ENCODE measurements at regions not wholly inside any gene's neighbourhood (a gene's known extent, or its start where the extent isn't known, plus 50 kb on each side); places are given as distances from the start of the nearest gene placed in this dataset.
"Not testable (repeated sequence)": the region's sequence is repeated elsewhere in the genome, so short reads cannot be mapped to it uniquely, and the experiment has no call there.

GRCh38 chr20:48024539-48024938, 239.3 kb upstream of the SULF2 start:
- TF ChIP-seq EZH2phosphoT487 (IDR thresholded peaks at IDR 0.05; ENCODE audit: borderline replicate concordance, low read length) (no peak), CTCF (IDR thresholded peaks at IDR 0.05; ENCODE audit: low read depth, low read length, poor library complexity, severe bottlenecking) (no peak)
- H3K4me3 ChIP-seq (ENCODE audit: low read length), result no peak overlapping the region
- H3K9me3 ChIP-seq (ENCODE audit: control insufficient read depth, insufficient read depth, low read length), result no peaks in the 10 kb centered on the region
- no peak overlapping the region for H3K4me2 ChIP-seq (ENCODE audit: low read length)
- H4K20me1 ChIP-seq (ENCODE audit: control insufficient read depth, insufficient read depth, low read depth, low read length), result no peaks in the 10 kb centered on the region
- H3K4me1 ChIP-seq (ENCODE audit: control insufficient read depth, low read length), result no peaks in the 10 kb centered on the region
- H3K9me2 ChIP-seq (replicated peaks; ENCODE audit: control insufficient read depth, low read length), result no peaks in the 10 kb centered on the region
- no peak overlapping the region for H3K27ac ChIP-seq (ENCODE audit: low read depth, low read length)
- H3F3A ChIP-seq (ENCODE audit: control insufficient read depth, insufficient read depth), result no peaks in the 10 kb centered on the region
- H3K79me2 ChIP-seq (ENCODE audit: control insufficient read depth, low read length), result no peaks in the 10 kb centered on the region
- no peaks in the 10 kb centered on the region for H3K36me3 ChIP-seq (ENCODE audit: control insufficient read depth, low read length)
- H3K27me3 ChIP-seq (ENCODE audit: control insufficient read depth, low read length), result peaks cover 7% of the 10 kb centered on the region; the same call in 1 of the 2 replicates

DNA sequence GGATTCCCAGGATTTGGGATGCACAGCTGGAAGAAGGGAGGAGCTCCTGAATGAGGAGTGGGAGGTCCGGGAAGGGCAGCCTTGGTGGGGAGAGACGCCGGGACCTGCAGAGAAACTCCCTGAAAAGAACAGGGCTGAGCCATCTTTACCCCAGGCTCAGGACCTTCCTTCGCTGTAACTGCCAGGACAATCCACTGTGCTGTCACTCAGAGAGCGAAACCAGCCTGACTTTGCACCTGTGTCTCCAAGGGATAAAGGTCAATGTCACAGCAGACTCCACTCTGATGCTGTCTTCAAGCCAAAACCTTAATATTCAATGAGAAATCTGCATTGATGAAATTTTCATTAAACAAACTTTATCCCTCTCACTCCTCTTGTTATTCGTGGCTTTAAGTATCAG, 235.4 kb upstream of the SULF2 start:
- H3K9me3 ChIP-seq (ENCODE audit: control insufficient read depth, insufficient read depth, low read length); H3K27me3 ChIP-seq (ENCODE audit: control insufficient read depth, low read length); H3K9me2 ChIP-seq (replicated peaks; ENCODE audit: control insufficient read depth, low read length); H3K36me3 ChIP-seq (ENCODE audit: control insufficient read depth, low read length); H3K4me3 ChIP-seq (ENCODE audit: low read length); H3K4me2 ChIP-seq (ENCODE audit: low read length); H3K27ac ChIP-seq (ENCODE audit: low read depth, low read length); H3K79me2 ChIP-seq (ENCODE audit: control insufficient read depth, low read length); H4K20me1 ChIP-seq (ENCODE audit: control insufficient read depth, insufficient read depth, low read depth, low read length); H3K4me1 ChIP-seq (ENCODE audit: control insufficient read depth, low read length); H3F3A ChIP-seq (ENCODE audit: control insufficient read depth, insufficient read depth): not testable (repeated sequence)

DNA sequence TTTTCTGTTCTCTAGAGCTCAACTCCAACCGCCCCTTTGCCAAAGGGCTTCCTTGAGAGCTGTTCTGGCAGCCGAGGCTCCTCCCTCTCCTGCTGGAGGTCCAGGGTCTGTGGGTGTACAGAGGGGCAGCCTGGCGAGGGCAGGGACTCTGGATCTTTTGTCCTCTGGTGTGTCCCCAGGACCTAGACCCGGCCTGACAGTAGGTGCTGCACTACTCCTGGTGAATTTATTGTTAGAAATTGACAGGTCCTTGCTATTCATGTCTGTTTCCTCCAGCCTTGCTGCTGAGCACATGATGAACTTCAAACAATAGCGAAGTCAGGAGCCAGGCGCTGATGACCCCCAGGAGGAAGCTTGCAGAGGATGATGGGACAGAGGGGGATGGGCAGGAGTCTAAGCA, 234.7 kb upstream of the SULF2 start:
- Histone ChIP-seq H3K27me3 (ENCODE audit: control insufficient read depth, low read length) (peaks cover 3% of the 10 kb centered on the region; the same call in 1 of the 2 replicates), H3F3A (ENCODE audit: control insufficient read depth, insufficient read depth) (no peaks in the 10 kb centered on the region), H3K9me3 (ENCODE audit: control insufficient read depth, insufficient read depth, low read length) (no peaks in the 10 kb centered on the region), H4K20me1 (ENCODE audit: control insufficient read depth, insufficient read depth, low read depth, low read length) (no peaks in the 10 kb centered on the region), H3K4me2 (ENCODE audit: low read length) (no peak overlapping the region), H3K9me2 (replicated peaks; ENCODE audit: control insufficient read depth, low read length) (no peaks in the 10 kb centered on the region), H3K79me2 (ENCODE audit: control insufficient read depth, low read length) (no peaks in the 10 kb centered on the region), H3K27ac (ENCODE audit: low read depth, low read length) (no peak overlapping the region), H3K36me3 (ENCODE audit: control insufficient read depth, low read length) (no peaks in the 10 kb centered on the region), H3K4me3 (ENCODE audit: low read length) (no peak overlapping the region), H3K4me1 (ENCODE audit: control insufficient read depth, low read length) (no peaks in the 10 kb centered on the region)
- TF ChIP-seq EZH2phosphoT487 (IDR thresholded peaks at IDR 0.05; ENCODE audit: borderline replicate concordance, low read length) (no peak), CTCF (IDR thresholded peaks at IDR 0.05; ENCODE audit: low read depth, low read length, poor library complexity, severe bottlenecking) (no peak)

GRCh38 chr20:48019496-48019895, 234.2 kb upstream of the SULF2 start:
- no peak overlapping the region for H3K27ac ChIP-seq (ENCODE audit: low read depth, low read length)

DNA sequence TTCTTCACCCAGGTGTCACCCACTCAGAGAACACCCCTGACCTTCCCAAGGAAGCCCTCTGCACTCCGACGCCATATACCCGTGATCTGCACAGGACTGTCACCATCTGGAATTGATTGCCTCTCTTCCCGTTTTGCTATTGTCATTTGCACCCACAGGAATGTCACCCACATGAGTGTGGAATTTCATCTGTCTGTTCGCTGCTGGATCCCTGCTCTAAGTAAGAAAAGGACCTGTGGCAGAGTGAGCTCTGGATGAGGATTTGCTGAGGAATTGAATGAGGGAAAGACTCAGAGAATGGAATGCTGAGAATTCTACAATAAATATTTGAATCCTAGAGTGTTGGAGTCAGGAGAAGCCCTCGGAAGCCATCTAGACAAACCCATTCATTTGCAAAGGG, 233.6 kb upstream of the SULF2 start:
- not testable (repeated sequence) for H3F3A ChIP-seq (ENCODE audit: control insufficient read depth, insufficient read depth); H4K20me1 ChIP-seq (ENCODE audit: control insufficient read depth, insufficient read depth, low read depth, low read length); H3K4me1 ChIP-seq (ENCODE audit: control insufficient read depth, low read length); H3K4me3 ChIP-seq (ENCODE audit: low read length); H3K9me2 ChIP-seq (replicated peaks; ENCODE audit: control insufficient read depth, low read length); H3K27ac ChIP-seq (ENCODE audit: low read depth, low read length); H3K79me2 ChIP-seq (ENCODE audit: control insufficient read depth, low read length); H3K9me3 ChIP-seq (ENCODE audit: control insufficient read depth, insufficient read depth, low read length); H3K27me3 ChIP-seq (ENCODE audit: control insufficient read depth, low read length); H3K36me3 ChIP-seq (ENCODE audit: control insufficient read depth, low read length); H3K4me2 ChIP-seq (ENCODE audit: low read length)

More at GRCh38 chr20:48019496-48019895, 234.2 kb upstream of the SULF2 start:
- Histone ChIP-seq H3K9me3 (ENCODE audit: control insufficient read depth, insufficient read depth, low read length) (no peaks in the 10 kb centered on the region), H3F3A (ENCODE audit: control insufficient read depth, insufficient read depth) (no peaks in the 10 kb centered on the region), H3K4me1 (ENCODE audit: control insufficient read depth, low read length) (no peaks in the 10 kb centered on the region), H3K79me2 (ENCODE audit: control insufficient read depth, low read length) (no peaks in the 10 kb centered on the region), H3K36me3 (ENCODE audit: control insufficient read depth, low read length) (no peaks in the 10 kb centered on the region), H3K4me2 (ENCODE audit: low read length) (no peak overlapping the region), H3K27me3 (ENCODE audit: control insufficient read depth, low read length) (peaks cover 3% of the 10 kb centered on the region; the same call in 1 of the 2 replicates), H4K20me1 (ENCODE audit: control insufficient read depth, insufficient read depth, low read depth, low read length) (no peaks in the 10 kb centered on the region), H3K4me3 (ENCODE audit: low read length) (no peak overlapping the region), H3K9me2 (replicated peaks; ENCODE audit: control insufficient read depth, low read length) (no peaks in the 10 kb centered on the region)
- no peak for TF ChIP-seq EZH2phosphoT487 (IDR thresholded peaks at IDR 0.05; ENCODE audit: borderline replicate concordance, low read length)
- TF ChIP-seq CTCF (IDR thresholded peaks at IDR 0.05; ENCODE audit: low read depth, low read length, poor library complexity, severe bottlenecking), result no peak
